Endothelial cell of umbilical vein (primary cell): ENCODE measurements at regions not wholly inside any gene's neighbourhood (a gene's known extent, or its start where the extent isn't known, plus 50 kb on each side); places are given as distances from the start of the nearest gene placed in this dataset.

Source experiments
- BruUV-seq: library from RNA; stranded (reverse); fragments of 400-500 nt; replicated peaks from 2 replicates; lab custom pipeline; 2021; lab: Mats Ljungman, UMichigan
- CTCF ChIA-PET: fragments of 300-600, 350-600 bp; sonication (Branson Sonifier 250); formaldehyde crosslinking; loops from one replicate; lab custom pipeline; 2021; ENCODE audit warnings: antibody characterized with exemption, inconsistent platforms; lab: Charles Lee
- POLR2A ChIA-PET: fragments of 300-600, 350-600 bp; sonication (Branson Sonifier 250); formaldehyde crosslinking; loops from one replicate; lab custom pipeline; 2021; ENCODE audit warnings: antibody characterized with exemption, inconsistent platforms; lab: Charles Lee
- DNase-seq: peaks from one replicate; pipeline ENCODE4 v3.0.0-alpha.2; 2011; ENCODE audit warnings: low read depth, low spot score
- FAIRE-seq: peaks from 2 replicates; lab custom pipeline; 2011; peaks lifted over from hg19 to GRCh38; lab: Jason Lieb, UNC
- H2AFZ ChIP-seq: 2 replicates; pipeline ENCODE4 v1.6.0; 2012; ENCODE audit warnings: low read depth, low read length, control low read depth, inconsistent platforms
- H3K27ac ChIP-seq: 2 replicates; pipeline ENCODE4 v1.5.1; 2011; ENCODE audit warnings: low read depth, mild to moderate bottlenecking, control low read depth, low read length, moderate library complexity; ENCODE audit not compliant: insufficient read depth
- H3K27me3 ChIP-seq, 2 experiments: 2 replicates each; pipeline versions ENCODE4 v1.6.0 to v1.6.1; 2011; ENCODE audit warnings: low read length in 2 of 2, mixed read lengths in 1 of 2; ENCODE audit not compliant: control insufficient read depth in 2 of 2, insufficient read depth in 2 of 2
- H3K36me3 ChIP-seq, 2 experiments: 2 replicates in 1 of 2; 3 replicates in 1 of 2; pipeline ENCODE4 v1.5.1; 2011; ENCODE audit warnings: low read length in 2 of 2, mild to moderate bottlenecking in 1 of 2, moderate library complexity in 1 of 2; ENCODE audit not compliant: control insufficient read depth in 2 of 2, insufficient read depth in 2 of 2; ENCODE audit errors: extremely low read depth in 1 of 2
- H3K4me1 ChIP-seq: 3 replicates; pipeline ENCODE4 v1.5.1; 2011; ENCODE audit warnings: mild to moderate bottlenecking, low read length; ENCODE audit not compliant: control insufficient read depth, insufficient read depth; ENCODE audit errors: extremely low read depth
- H3K4me2 ChIP-seq: 2 replicates; pipeline ENCODE4 v1.6.1; 2011; ENCODE audit warnings: low read length, control low read depth, mixed read lengths; ENCODE audit not compliant: insufficient read depth
- H3K4me3 ChIP-seq, 3 experiments: fragments of 200-600 bp in 1 of 3; sonication (generic), shearing (Covaris generic) in 1 of 3; replicated peaks in 1 of 3; 2 replicates each; pipeline ENCODE4 v1.5.1; 2011 to 2016; ENCODE audit warnings: control low read depth in 3 of 3, low read length in 3 of 3, mild to moderate bottlenecking in 2 of 3, inconsistent platforms in 1 of 3, low read depth in 1 of 3, moderate library complexity in 1 of 3; ENCODE audit not compliant: insufficient read depth in 1 of 3
- H3K79me2 ChIP-seq: 2 replicates; pipeline ENCODE4 v1.6.0; 2012; ENCODE audit warnings: low read length, inconsistent platforms; ENCODE audit not compliant: control insufficient read depth, insufficient read depth
- H3K9ac ChIP-seq: replicated peaks from 2 replicates; pipeline ENCODE3; 2011; ENCODE audit warnings: low read length, control low read depth; ENCODE audit not compliant: insufficient read depth; ENCODE audit errors: extremely low read depth
- H3K9me1 ChIP-seq: replicated peaks from 3 replicates; pipeline ENCODE4 v1.6.0; 2011; ENCODE audit warnings: mild to moderate bottlenecking, low read length; ENCODE audit not compliant: control insufficient read depth, insufficient read depth; ENCODE audit errors: extremely low read depth
- H3K9me3 ChIP-seq: replicated peaks from 2 replicates; pipeline ENCODE4 v1.5.1; 2012; ENCODE audit warnings: low read length, inconsistent platforms; ENCODE audit not compliant: control insufficient read depth, insufficient read depth
- H4K20me1 ChIP-seq: replicated peaks from 2 replicates; pipeline ENCODE3; 2011; ENCODE audit warnings: mild to moderate bottlenecking, low read length; ENCODE audit not compliant: control insufficient read depth, insufficient read depth; ENCODE audit errors: extremely low read depth
- CTCF ChIP-seq, 2 donors: IDR thresholded peaks; 1 replicate in 1 of 2; 2 replicates in 1 of 2; pipeline ENCODE4 v1.5.1; 2011; ENCODE audit warnings: low read length in 2 of 2, mild to moderate bottlenecking in 2 of 2, moderate library complexity in 2 of 2, control low read depth in 1 of 2, inconsistent platforms in 1 of 2, low read depth in 1 of 2; ENCODE audit not compliant: insufficient read depth in 1 of 2; ENCODE audit errors: extremely low read depth in 1 of 2
- FOS ChIP-seq: IDR thresholded peaks from 2 replicates; pipeline ENCODE4 v1.6.1; 2011; ENCODE audit warnings: mild to moderate bottlenecking, low read length, moderate library complexity, borderline replicate concordance; ENCODE audit not compliant: insufficient read depth
- GATA2 ChIP-seq: IDR thresholded peaks from 2 replicates; pipeline ENCODE4 v1.7.0; 2011; ENCODE audit warnings: low read depth, mild to moderate bottlenecking, moderate library complexity, mixed read lengths, low read length; ENCODE audit not compliant: insufficient read length, insufficient read depth
- dilution Hi-C: fragments of 300-500 bp; cut with MboI; formaldehyde crosslinking; loops from one replicate; pipeline ENCODE4 v1.15.0; 2019; ENCODE audit warnings: low sequenced_read_pairs; ENCODE audit not compliant: extremely low pct_ligation_motif_present
- intact Hi-C: fragments of 100-400 bp; cut with micrococcal nuclease; formaldehyde crosslinking; loops from one replicate; pipeline ENCODE4 v1.10.0; 2022

GRCh38 chr7:118312051-118312450, 87.5 kb downstream of the ANKRD7 start:
- no peak for TF ChIP-seq GATA2
- TF ChIP-seq CTCF (IDR thresholded peaks at IDR 0.05; ENCODE audit: extremely low read depth in 1 of 2, insufficient read depth in 1 of 2, low read depth in 1 of 2, low read length in 2 of 2), result no peak
- Histone ChIP-seq H3K4me2 (no peak overlapping the region), H3K9me3 (no peaks in the 10 kb centered on the region), H3K9me1 (no peaks in the 10 kb centered on the region), H2AFZ (no peak overlapping the region), H3K27ac (no peak overlapping the region), H3K36me3 (no peaks in the 10 kb centered on the region), H3K27me3 (no peaks in the 10 kb centered on the region), H3K4me3 (no peak overlapping the region), H3K9ac (no peak overlapping the region), H4K20me1 (no peaks in the 10 kb centered on the region), H3K4me1 (no peaks in the 10 kb centered on the region), H3K79me2 (no peaks in the 10 kb centered on the region)
- dilution Hi-C loops, result no loop called here
- intact Hi-C loops, result no loop called here
- DNase-seq, result no peak
- ChIA-PET CTCF (no interaction called here), POLR2A (no interaction called here)
- FAIRE-seq, result no peak
- no TSS peak for BruUV-seq

GRCh38 chr7:118312966-118313365, 88.5 kb downstream of the ANKRD7 start:
- no peaks in the 10 kb centered on the region for H3K79me2 ChIP-seq
- H2AFZ ChIP-seq, result no peak overlapping the region
- no peaks in the 10 kb centered on the region for H4K20me1 ChIP-seq
- DNase-seq (no peak), FAIRE-seq (no peak)
- ChIA-PET CTCF (no interaction called here), POLR2A (no interaction called here)
- H3K36me3 ChIP-seq, result no peaks in the 10 kb centered on the region
- H3K4me2 ChIP-seq, result no peak overlapping the region
- no peaks in the 10 kb centered on the region for H3K27me3 ChIP-seq
- H3K9me3 ChIP-seq, result no peaks in the 10 kb centered on the region
- intact Hi-C loops (no loop called here), dilution Hi-C loops (no loop called here)
- TF ChIP-seq FOS, result no peak
- no peaks in the 10 kb centered on the region for H3K9me1 ChIP-seq
- no TSS peak for BruUV-seq
- H3K4me1 ChIP-seq, result no peaks in the 10 kb centered on the region
- H3K9ac ChIP-seq, result no peak overlapping the region
- H3K4me3 ChIP-seq, result no peak overlapping the region
- no peak overlapping the region for H3K27ac ChIP-seq
